ENCODE measurements at regions not wholly inside any gene's neighbourhood (a gene's known extent, or its start where the extent isn't known, plus 50 kb on each side); places are given as distances from the start of the nearest gene placed in this dataset.
"Not testable (repeated sequence)": the region's sequence is repeated elsewhere in the genome, so short reads cannot be mapped to it uniquely, and the experiment has no call there.

GRCh38 chr13:74730556-74731331 is 596.5 kb upstream of the KLF12 start:
- DNase-seq (ENCODE audit: low spot score): no peak

- DNase-seq (ENCODE audit: low spot score): no peak
Measured at GRCh38 chr13:74726206-74726605, 592.0 kb upstream of the KLF12 start.

- not testable (repeated sequence) for DNase-seq (ENCODE audit: low spot score)
Measured at GRCh38 chr13:74718232-74718842, 584.1 kb upstream of the KLF12 start.

GRCh38 chr13:74715718-74716117 is 581.5 kb upstream of the KLF12 start:
- DNase-seq (ENCODE audit: low spot score): no peak

GRCh38 chr13:74710006-74710405 is 575.8 kb upstream of the KLF12 start:
- DNase-seq (ENCODE audit: low spot score): no peak

GRCh38 chr13:74709226-74709625 is 575.0 kb upstream of the KLF12 start:
- no peak for DNase-seq (ENCODE audit: low spot score)

GRCh38 chr13:74708629-74709028 is 574.4 kb upstream of the KLF12 start:
- no peak for DNase-seq (ENCODE audit: low spot score)

GRCh38 chr13:74707291-74707690 is 573.1 kb upstream of the KLF12 start:
- DNase-seq (ENCODE audit: low spot score): no peak

GRCh38 chr13:74706801-74707200 is 572.6 kb upstream of the KLF12 start:
- no peak for DNase-seq (ENCODE audit: low spot score)

GRCh38 chr13:74705438-74705837 is 571.2 kb upstream of the KLF12 start:
- DNase-seq (ENCODE audit: low spot score): no peak

GRCh38 chr13:74703855-74704387 is 569.7 kb upstream of the KLF12 start:
- DNase-seq (ENCODE audit: low spot score): no peak

GRCh38 chr13:74696148-74696922 is 562.1 kb upstream of the KLF12 start:
- no peak for DNase-seq (ENCODE audit: low spot score)

GRCh38 chr13:74695021-74695800 is 561.0 kb upstream of the KLF12 start:
- DNase-seq (ENCODE audit: low spot score): no peak

GRCh38 chr13:74687442-74688182 is 553.4 kb upstream of the KLF12 start:
- DNase-seq (ENCODE audit: low spot score): no peak

- no peak for DNase-seq (ENCODE audit: low spot score)
Measured at GRCh38 chr13:74683411-74683810, 549.2 kb upstream of the KLF12 start.

- DNase-seq (ENCODE audit: low spot score): no peak
Measured at GRCh38 chr13:74682746-74683145, 548.5 kb upstream of the KLF12 start.

- no peak for DNase-seq (ENCODE audit: low spot score)
Measured at GRCh38 chr13:74681891-74682290, 547.7 kb upstream of the KLF12 start.

- no peak for DNase-seq (ENCODE audit: low spot score)
Measured at GRCh38 chr13:74678308-74678965, 544.2 kb upstream of the KLF12 start.

GRCh38 chr13:74675972-74676371 is 541.8 kb upstream of the KLF12 start:
- DNase-seq (ENCODE audit: low spot score): no peak

GRCh38 chr13:74675182-74675581 is 541.0 kb upstream of the KLF12 start:
- DNase-seq (ENCODE audit: low spot score): peak; percentile 70

GRCh38 chr13:74674720-74675119 is 540.5 kb upstream of the KLF12 start:
- DNase-seq (ENCODE audit: low spot score): no peak
